Dendritic cell treated with granulocyte-macrophage colony-stimulating factor and Interleukin-4, amounts not matched to agents 40 ng/mL and 50 ng/mL, for 4 days (primary cell): ENCODE measurements at regions not wholly inside any gene's neighbourhood (a gene's known extent, or its start where the extent isn't known, plus 50 kb on each side); places are given as distances from the start of the nearest gene placed in this dataset.

ENCODE experiments used
- H3K27ac Mint-ChIP-seq: one replicate; pipeline ENCODE4 v1.8.0; 2022; ENCODE audit warnings: mild to moderate bottlenecking, mixed read lengths
- H3K27me3 Mint-ChIP-seq: one replicate; pipeline ENCODE4 v1.8.0; 2022; ENCODE audit warnings: mild to moderate bottlenecking, mixed read lengths
- H3K36me3 Mint-ChIP-seq: one replicate; pipeline ENCODE4 v1.8.0; 2022; ENCODE audit warnings: low read depth, mixed read lengths
- H3K4me1 Mint-ChIP-seq: one replicate; pipeline ENCODE4 v1.8.0; 2022; ENCODE audit warnings: low read depth, mixed read lengths
- H3K4me3 Mint-ChIP-seq: one replicate; pipeline ENCODE4 v1.8.0; 2022; ENCODE audit warnings: mild to moderate bottlenecking, moderate library complexity, mixed read lengths
- H3K9me3 Mint-ChIP-seq: one replicate; pipeline ENCODE4 v1.8.0; 2022; ENCODE audit warnings: mixed read lengths
- intact Hi-C: fragments of 100-400 bp; cut with micrococcal nuclease; formaldehyde crosslinking; loops from one replicate; pipeline ENCODE4 v1.15.0; 2022

- H3K27me3 Mint-ChIP-seq = no peaks in the 10 kb centered on the region
- intact Hi-C loops = no loop called here
- H3K36me3 Mint-ChIP-seq = no peaks in the 10 kb centered on the region
- H3K9me3 Mint-ChIP-seq = no peaks in the 10 kb centered on the region
- H3K27ac Mint-ChIP-seq = no peak overlapping the region
- H3K4me1 Mint-ChIP-seq = no peaks in the 10 kb centered on the region
- H3K4me3 Mint-ChIP-seq = no peak overlapping the region
Observed at GRCh38 chr1:55536545-55536865, 321.3 kb upstream of the USP24 start.

- intact Hi-C loops = no loop called here
- H3K4me3 Mint-ChIP-seq = no peak overlapping the region
- H3K36me3 Mint-ChIP-seq = no peaks in the 10 kb centered on the region
- H3K27me3 Mint-ChIP-seq = no peaks in the 10 kb centered on the region
- H3K27ac Mint-ChIP-seq = no peak overlapping the region
- no peaks in the 10 kb centered on the region for H3K9me3 Mint-ChIP-seq
- H3K4me1 Mint-ChIP-seq = no peaks in the 10 kb centered on the region
Observed at GRCh38 chr1:55535724-55536544, 320.8 kb upstream of the USP24 start.

GRCh38 chr1:55534565-55535121 is 319.5 kb upstream of the USP24 start:
- no peaks in the 10 kb centered on the region for H3K27me3 Mint-ChIP-seq
- no peaks in the 10 kb centered on the region for H3K4me1 Mint-ChIP-seq
- H3K36me3 Mint-ChIP-seq = no peaks in the 10 kb centered on the region
- intact Hi-C loops = no loop called here
- H3K9me3 Mint-ChIP-seq = no peaks in the 10 kb centered on the region
- no peak overlapping the region for H3K4me3 Mint-ChIP-seq
- no peak overlapping the region for H3K27ac Mint-ChIP-seq

GRCh38 chr1:55531644-55532043 is 316.5 kb upstream of the USP24 start:
- no peak overlapping the region for H3K27ac Mint-ChIP-seq
- no peaks in the 10 kb centered on the region for H3K4me1 Mint-ChIP-seq
- H3K4me3 Mint-ChIP-seq = no peak overlapping the region
- no peaks in the 10 kb centered on the region for H3K9me3 Mint-ChIP-seq
- H3K27me3 Mint-ChIP-seq = no peaks in the 10 kb centered on the region
- no peaks in the 10 kb centered on the region for H3K36me3 Mint-ChIP-seq
- intact Hi-C loops = no loop called here

GRCh38 chr1:55530749-55531478 is 315.8 kb upstream of the USP24 start:
- Mint-ChIP-seq H3K4me1 (no peaks in the 10 kb centered on the region), H3K9me3 (no peaks in the 10 kb centered on the region), H3K36me3 (no peaks in the 10 kb centered on the region), H3K27ac (no peak overlapping the region), H3K27me3 (no peaks in the 10 kb centered on the region), H3K4me3 (no peak overlapping the region)
- intact Hi-C loops = no loop called here

- Mint-ChIP-seq H3K27me3 (no peaks in the 10 kb centered on the region), H3K36me3 (no peaks in the 10 kb centered on the region), H3K4me1 (no peaks in the 10 kb centered on the region), H3K9me3 (no peaks in the 10 kb centered on the region), H3K4me3 (no peak overlapping the region), H3K27ac (no peak overlapping the region)
- intact Hi-C loops = no loop called here
Observed at GRCh38 chr1:55529017-55529416, 313.9 kb upstream of the USP24 start.

GRCh38 chr1:55527831-55528230 is 312.7 kb upstream of the USP24 start:
- intact Hi-C loops = no loop called here
- H3K36me3 Mint-ChIP-seq = no peaks in the 10 kb centered on the region
- H3K4me3 Mint-ChIP-seq = no peak overlapping the region
- H3K9me3 Mint-ChIP-seq = no peaks in the 10 kb centered on the region
- no peak overlapping the region for H3K27ac Mint-ChIP-seq
- no peaks in the 10 kb centered on the region for H3K4me1 Mint-ChIP-seq
- H3K27me3 Mint-ChIP-seq = no peaks in the 10 kb centered on the region

- Mint-ChIP-seq H3K9me3 (no peaks in the 10 kb centered on the region), H3K27me3 (no peaks in the 10 kb centered on the region), H3K36me3 (no peaks in the 10 kb centered on the region), H3K4me1 (no peaks in the 10 kb centered on the region), H3K4me3 (no peak overlapping the region), H3K27ac (no peak overlapping the region)
- intact Hi-C loops = no loop called here
Observed at GRCh38 chr1:55526716-55527115, 311.6 kb upstream of the USP24 start.

GRCh38 chr1:55524006-55524405 is 308.8 kb upstream of the USP24 start:
- H3K4me3 Mint-ChIP-seq = no peak overlapping the region
- intact Hi-C loops = no loop called here
- no peaks in the 10 kb centered on the region for H3K27me3 Mint-ChIP-seq
- no peaks in the 10 kb centered on the region for H3K36me3 Mint-ChIP-seq
- no peaks in the 10 kb centered on the region for H3K4me1 Mint-ChIP-seq
- H3K9me3 Mint-ChIP-seq = no peaks in the 10 kb centered on the region
- no peak overlapping the region for H3K27ac Mint-ChIP-seq

GRCh38 chr1:55522982-55523381 is 307.8 kb upstream of the USP24 start:
- H3K36me3 Mint-ChIP-seq = no peaks in the 10 kb centered on the region
- no peak overlapping the region for H3K27ac Mint-ChIP-seq
- H3K9me3 Mint-ChIP-seq = no peaks in the 10 kb centered on the region
- no peak overlapping the region for H3K4me3 Mint-ChIP-seq
- peaks cover 6% of the 10 kb centered on the region for H3K27me3 Mint-ChIP-seq
- intact Hi-C loops = no loop called here
- H3K4me1 Mint-ChIP-seq = no peaks in the 10 kb centered on the region

- H3K27me3 Mint-ChIP-seq = peaks cover 9% of the 10 kb centered on the region
- H3K4me1 Mint-ChIP-seq = no peaks in the 10 kb centered on the region
- no peaks in the 10 kb centered on the region for H3K9me3 Mint-ChIP-seq
- no peak overlapping the region for H3K27ac Mint-ChIP-seq
- H3K4me3 Mint-ChIP-seq = no peak overlapping the region
- intact Hi-C loops = no loop called here
- H3K36me3 Mint-ChIP-seq = no peaks in the 10 kb centered on the region
Observed at GRCh38 chr1:55522353-55522903, 307.3 kb upstream of the USP24 start.

GRCh38 chr1:55520861-55521260 is 305.7 kb upstream of the USP24 start:
- H3K27ac Mint-ChIP-seq = no peak overlapping the region
- intact Hi-C loops = no loop called here
- no peaks in the 10 kb centered on the region for H3K4me1 Mint-ChIP-seq

GRCh38 chr1:55519937-55520683 is 304.9 kb upstream of the USP24 start:
- no peaks in the 10 kb centered on the region for H3K4me1 Mint-ChIP-seq
- no peak overlapping the region for H3K4me3 Mint-ChIP-seq
- intact Hi-C loops = no loop called here
- no peak overlapping the region for H3K27ac Mint-ChIP-seq
- no peaks in the 10 kb centered on the region for H3K9me3 Mint-ChIP-seq
- peaks cover 16% of the 10 kb centered on the region for H3K27me3 Mint-ChIP-seq
- H3K36me3 Mint-ChIP-seq = no peaks in the 10 kb centered on the region

More at GRCh38 chr1:55520861-55521260, 305.7 kb upstream of the USP24 start:
- H3K9me3 Mint-ChIP-seq = no peaks in the 10 kb centered on the region
- H3K4me3 Mint-ChIP-seq = no peak overlapping the region
- peaks cover 16% of the 10 kb centered on the region for H3K27me3 Mint-ChIP-seq
- no peaks in the 10 kb centered on the region for H3K36me3 Mint-ChIP-seq

- H3K27ac Mint-ChIP-seq = no peak overlapping the region
- intact Hi-C loops = no loop called here
- H3K9me3 Mint-ChIP-seq = no peaks in the 10 kb centered on the region
- H3K27me3 Mint-ChIP-seq = peaks cover 16% of the 10 kb centered on the region
- H3K4me1 Mint-ChIP-seq = no peaks in the 10 kb centered on the region
- H3K4me3 Mint-ChIP-seq = no peak overlapping the region
- H3K36me3 Mint-ChIP-seq = no peaks in the 10 kb centered on the region
Observed at GRCh38 chr1:55519276-55519675, 304.1 kb upstream of the USP24 start.
